Heart right ventricle (tissue), 16 donors: ENCODE measurements at regions not wholly inside any gene's neighbourhood (a gene's known extent, or its start where the extent isn't known, plus 50 kb on each side); places are given as distances from the start of the nearest gene placed in this dataset.

Source experiments
- ATAC-seq, 8 donors: fragments of 200-7000 bp; cut with Tn5 transposase; one replicate each; pipeline ENCODE4 v1.9.1; 2020; ENCODE audit warnings: mild to moderate bottlenecking in 8 of 8, moderate library complexity in 8 of 8, moderate number of reproducible peaks in 1 of 8
- DNase-seq, 2 donors: peaks; one replicate each; pipeline ENCODE4 v3.0.0-alpha.2; 2020
- H3K27ac ChIP-seq, 10 donors: fragments of 200-600 bp; sonication (generic) in 2 of 10; one replicate each; pipeline versions ENCODE4 v1.5.0 to v1.8.0; 2020 to 2022; ENCODE audit warnings: mild to moderate bottlenecking in 3 of 10
- H3K27me3 ChIP-seq, 7 donors: fragments of 200-600 bp; one replicate each; pipeline ENCODE4 v1.8.0; 2021 to 2022; ENCODE audit warnings: mild to moderate bottlenecking in 2 of 7
- H3K36me3 ChIP-seq, 9 donors: fragments of 200-600 bp; sonication (generic) in 1 of 9; one replicate each; pipeline versions ENCODE4 v1.5.0 to v1.8.0; 2020 to 2022; ENCODE audit warnings: mild to moderate bottlenecking in 2 of 9
- H3K4me1 ChIP-seq, 9 donors: fragments of 200-600 bp; sonication (generic) in 1 of 9; one replicate each; pipeline versions ENCODE4 v1.5.0 to v1.8.0; 2020 to 2022; ENCODE audit warnings: mild to moderate bottlenecking in 4 of 9
- H3K4me3 ChIP-seq, 10 donors: fragments of 200-600 bp; sonication (generic) in 2 of 10; one replicate each; pipeline versions ENCODE4 v1.5.0 to v1.8.0; 2020 to 2022; ENCODE audit warnings: mild to moderate bottlenecking in 7 of 10, moderate library complexity in 2 of 10
- H3K9me3 ChIP-seq, 11 donors: fragments of 200-600 bp in 10 of 11; sonication (generic) in 2 of 11; one replicate each; pipeline versions ENCODE4 v1.5.0 to v1.8.0; 2013 to 2022; ENCODE audit warnings: mild to moderate bottlenecking in 2 of 11, control low read depth in 1 of 11, moderate library complexity in 1 of 11
- CTCF ChIP-seq, 9 donors: fragments of 200-600 bp; sonication (generic) in 2 of 9; IDR thresholded peaks; one replicate each; pipeline versions ENCODE4 v1.5.0 to v1.8.0; 2021 to 2022; ENCODE audit warnings: antibody characterized with exemption in 9 of 9, mild to moderate bottlenecking in 5 of 9, moderate library complexity in 1 of 9
- WGBS, 2 donors: extraction: QIAGEN DNeasy Blood & Tissue Kit; methylation state at CpG; one replicate each; pipeline ENCODE4 v1.1.7; 2013; ENCODE audit warnings: inconsistent platforms in 1 of 2; 5-methylcytosine and 5-hydroxymethylcytosine counted together
- intact Hi-C, 10 donors: fragments of 100-400 bp; cut with DNase I; formaldehyde crosslinking; loops; one replicate each; pipeline versions ENCODE4 v1.11.1 to v1.14.2; 2022
- donor health status: Arrhythmogenic right ventricular cardiomyopathy.
- donor health status: ischemic (EF 13 %, LVEDD 7.1; RV severe dilation, severe dysfunction).
- donor health status: healthy with polysubstance abuse.
- donor health status: DM: no; HTN: yes; CAD: no.
- donor health status: DM: no; HTN: no; CAD: no.
- donor health status: ischemic (EF 25% LVEDD 6.9; RV normal size, moderate dysfunction).
- donor health status: ischemic (EF 25% LVEDD 5.7; RV mildly dilated, moderate dysfunction).
- donor health status: healthy.
- donor health status: DM: yes; HTN: yes; CAD: no.
- donor health status: Ischemic cardiomyopathy.
- donor health status: ischemic (EF 35%, LVEDD 5.7; RV mildly dilated, moderate dysfunction).
- donor health status: nonischemic (EF 11% LVEDD 7.7; RV severe dilation, severe dysfunction).
- donor health status: DM: yes; HTN: yes; CAD: no.
- donor health status: PGD.
- donor health status: ischemic (EF 29% LVEDD 5.4; RV normal size, mild dysfunction).
- donor health status: nonischemic (EF 23%, LVEDD 6.1; RV moderate dilation, normal function).

DNA sequence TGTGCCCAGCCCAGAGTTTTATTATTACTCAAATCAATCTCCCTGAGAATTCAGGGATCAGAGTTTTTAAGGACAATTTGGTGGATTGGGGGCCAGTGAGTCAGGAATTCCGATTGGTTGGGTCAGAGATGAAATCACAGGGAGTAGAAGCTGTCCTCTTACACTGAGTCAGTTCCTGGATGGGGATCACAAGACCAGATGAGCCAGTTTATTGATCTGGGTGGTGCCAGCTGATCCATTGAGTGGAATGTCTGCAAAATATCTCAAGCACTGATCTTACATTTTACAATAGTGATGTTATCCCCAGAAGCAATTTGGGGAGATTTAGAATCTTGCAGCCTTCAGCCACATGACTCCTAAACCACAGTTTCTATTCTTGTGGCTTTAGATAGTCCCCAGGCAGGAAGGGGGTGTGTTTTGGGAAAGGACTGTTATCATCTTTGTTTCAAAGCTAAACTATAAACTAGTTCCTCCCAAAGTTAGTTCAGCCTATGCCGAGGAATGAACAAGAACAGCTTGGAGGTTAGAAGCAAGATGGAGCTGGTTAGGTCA is 89.1 kb upstream of the CNOT2 start:
- H3K9me3 ChIP-seq, result peaks cover 0 to 62% (median 20%) of the 10 kb centered on the region in 11 donors
- H3K4me1 ChIP-seq, result no peaks in the 10 kb centered on the region
- no peak for ATAC-seq
- no peaks in the 10 kb centered on the region for H3K27me3 ChIP-seq
- H3K27ac ChIP-seq, result no peak overlapping the region
- no peak overlapping the region for H3K4me3 ChIP-seq
- 82 to 86% methylated on average over 2 of the region's 2 CpGs for whole genome bisulfite sequencing, 2 donors
- intact Hi-C loops, result no loop called here
- no peak for DNase-seq
- TF ChIP-seq CTCF (IDR thresholded peaks at IDR 0.05), result no peak
- no peaks in the 10 kb centered on the region for H3K36me3 ChIP-seq

DNA sequence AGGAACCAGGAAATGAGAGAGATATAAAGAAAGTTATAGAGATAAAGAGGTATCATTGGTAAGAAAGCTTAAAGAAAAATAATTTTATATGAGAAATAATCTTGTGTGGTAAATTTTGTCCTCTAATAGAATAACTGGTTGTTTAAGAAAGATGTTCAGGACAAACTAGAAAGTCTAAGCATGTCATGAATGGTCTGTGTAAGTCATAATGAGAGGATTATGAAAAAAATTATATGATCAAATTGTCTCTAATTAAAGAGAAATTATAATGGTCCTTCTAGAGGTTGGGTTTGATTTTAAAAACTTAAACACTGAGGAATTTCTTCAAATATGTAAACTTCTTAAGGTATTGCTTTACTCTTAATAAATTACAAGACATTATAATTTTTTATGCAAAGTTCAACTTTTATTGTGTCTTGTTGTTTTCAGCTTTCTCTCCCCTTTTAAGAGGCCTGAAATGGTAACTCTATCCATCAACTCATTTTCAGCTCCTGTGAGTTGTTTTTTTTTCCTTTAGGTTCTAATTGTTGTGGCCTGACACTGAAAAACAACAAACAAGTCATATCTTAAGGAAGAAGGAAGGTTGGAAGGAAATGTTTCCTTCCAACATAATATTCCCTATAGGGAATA is 88.2 kb upstream of the CNOT2 start:
- no peak for TF ChIP-seq CTCF (IDR thresholded peaks at IDR 0.05)
- intact Hi-C loops, result no loop called here
- no peak overlapping the region for H3K4me3 ChIP-seq
- peaks cover 0 to 67% (median 20%) of the 10 kb centered on the region in 11 donors for H3K9me3 ChIP-seq
- no peaks in the 10 kb centered on the region for H3K27me3 ChIP-seq
- H3K36me3 ChIP-seq, result no peaks in the 10 kb centered on the region
- no peak overlapping the region for H3K27ac ChIP-seq
- DNase-seq (no peak), ATAC-seq (no peak)
- H3K4me1 ChIP-seq, result no peaks in the 10 kb centered on the region

DNA sequence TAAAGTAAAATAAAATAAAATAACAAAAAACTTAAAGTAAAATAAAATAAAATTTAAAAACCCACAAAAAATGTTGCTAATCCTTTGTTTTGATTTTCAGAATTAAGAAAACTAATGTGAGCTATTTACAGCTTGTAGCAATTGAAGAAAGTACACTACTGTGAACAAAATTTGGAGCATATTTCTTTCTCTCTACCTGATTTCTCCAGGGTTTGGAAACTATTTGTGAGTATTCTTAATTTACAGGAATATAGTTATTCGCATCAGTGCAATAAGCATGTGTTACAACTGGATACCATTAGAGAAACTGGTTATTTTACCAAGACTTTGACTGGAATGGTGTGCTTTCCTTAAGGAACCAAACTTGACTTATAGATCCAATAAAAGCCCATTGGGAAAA is 86.1 kb upstream of the CNOT2 start:
- intact Hi-C loops, result no loop called here
- DNase-seq (no peak), ATAC-seq (no peak)
- no peaks in the 10 kb centered on the region for H3K36me3 ChIP-seq
- no peak for TF ChIP-seq CTCF (IDR thresholded peaks at IDR 0.05)
- H3K4me3 ChIP-seq, result no peak overlapping the region
- H3K4me1 ChIP-seq, result no peaks in the 10 kb centered on the region
- H3K27me3 ChIP-seq, result no peaks in the 10 kb centered on the region
- 84 to 87% methylated on average over 1 of the region's 1 CpG for WGBS, 2 donors
- no peak overlapping the region for H3K27ac ChIP-seq
- peaks cover 0 to 79% (median 25%) of the 10 kb centered on the region in 11 donors for H3K9me3 ChIP-seq

- intact Hi-C loops, result no loop called here
- ATAC-seq (no peak), DNase-seq (no peak)
- WGBS, 2 donors, result 85 to 86% methylated on average over 4 of the region's 4 CpGs
- Histone ChIP-seq H3K4me3 (no peak overlapping the region), H3K9me3 (peaks cover 0 to 14% (median 0%) of the 10 kb centered on the region in 11 donors), H3K36me3 (no peaks in the 10 kb centered on the region), H3K27ac (no peak overlapping the region), H3K27me3 (no peaks in the 10 kb centered on the region), H3K4me1 (no peaks in the 10 kb centered on the region)
- no peak for TF ChIP-seq CTCF (IDR thresholded peaks at IDR 0.05)
Measured at GRCh38 chr12:70165450-70165849, 77.8 kb upstream of the CNOT2 start.
